Keratinocyte (primary cell): ENCODE measurements at regions not wholly inside any gene's neighbourhood (a gene's known extent, or its start where the extent isn't known, plus 50 kb on each side); places are given as distances from the start of the nearest gene placed in this dataset.

ENCODE experiments used
- DNase-seq: peaks from one replicate; pipeline ENCODE4 v3.0.0-alpha.2; 2011; ENCODE audit warnings: low read depth, missing footprints, low spot score
- FAIRE-seq: peaks from 2 replicates; lab custom pipeline; 2011; peaks lifted over from hg19 to GRCh38; lab: Jason Lieb, UNC
- H2AFZ ChIP-seq: 2 replicates; pipeline ENCODE4 v1.6.0; 2012; ENCODE audit warnings: low read length, control low read depth, inconsistent platforms; ENCODE audit not compliant: control insufficient read depth
- H3K27ac ChIP-seq: 2 replicates; pipeline ENCODE4 v1.5.1; 2011; ENCODE audit warnings: low read length; ENCODE audit not compliant: control insufficient read depth, insufficient read depth
- H3K27me3 ChIP-seq: 3 replicates; pipeline ENCODE4 v1.6.0; 2011; ENCODE audit warnings: low read length; ENCODE audit not compliant: control insufficient read depth, insufficient read depth; ENCODE audit errors: extremely low read depth
- H3K36me3 ChIP-seq, 2 experiments: 2 replicates in 1 of 2; 3 replicates in 1 of 2; pipeline ENCODE4 v1.5.1; 2011; ENCODE audit warnings: low read length in 2 of 2, mild to moderate bottlenecking in 1 of 2; ENCODE audit not compliant: control insufficient read depth in 2 of 2, insufficient read depth in 2 of 2; ENCODE audit errors: extremely low read depth in 1 of 2
- H3K4me1 ChIP-seq: 3 replicates; pipeline ENCODE4 v1.5.1; 2011; ENCODE audit warnings: low read length; ENCODE audit not compliant: control insufficient read depth, insufficient read depth; ENCODE audit errors: extremely low read depth
- H3K4me2 ChIP-seq: 3 replicates; pipeline ENCODE4 v1.6.0; 2011; ENCODE audit warnings: low read depth, low read length; ENCODE audit not compliant: control insufficient read depth, insufficient read depth; ENCODE audit errors: extremely low read depth
- H3K4me3 ChIP-seq, 3 experiments: fragments of 200-600 bp in 1 of 3; sonication (generic) in 1 of 3; 2 replicates in 2 of 3; 3 replicates in 1 of 3; pipeline ENCODE4 v1.5.1; 2011 to 2016; ENCODE audit warnings: low read length in 3 of 3, mild to moderate bottlenecking in 3 of 3, control low read depth in 2 of 3, inconsistent platforms in 1 of 3, low read depth in 1 of 3, mixed read lengths in 1 of 3, mixed run types in 1 of 3, moderate library complexity in 1 of 3; ENCODE audit not compliant: control insufficient read depth in 2 of 3, insufficient read depth in 2 of 3; ENCODE audit errors: extremely low read depth in 1 of 3
- H3K79me2 ChIP-seq: 2 replicates; pipeline ENCODE4 v1.6.0; 2012; ENCODE audit warnings: low read length; ENCODE audit not compliant: control insufficient read depth, insufficient read depth
- H3K9ac ChIP-seq: 3 replicates; pipeline ENCODE4 v1.6.0; 2011; ENCODE audit warnings: low read length; ENCODE audit not compliant: control insufficient read depth, insufficient read depth; ENCODE audit errors: extremely low read depth
- H3K9me1 ChIP-seq: 3 replicates; pipeline ENCODE4 v1.6.0; 2011; ENCODE audit warnings: low read length; ENCODE audit not compliant: control insufficient read depth, insufficient read depth; ENCODE audit errors: extremely low read depth
- H3K9me3 ChIP-seq: 2 replicates; pipeline ENCODE4 v1.5.1; 2012; ENCODE audit warnings: low read depth, low read length; ENCODE audit not compliant: control insufficient read depth
- H4K20me1 ChIP-seq: 3 replicates; pipeline ENCODE4 v1.6.0; 2011; ENCODE audit warnings: low read length; ENCODE audit not compliant: control insufficient read depth, insufficient read depth; ENCODE audit errors: extremely low read depth
- CTCF ChIP-seq, 3 experiments: IDR thresholded peaks in 1 of 3; conservative IDR thresholded peaks in 1 of 3; optimal IDR thresholded peaks in 1 of 3; 2 replicates in 2 of 3; 3 replicates in 1 of 3; pipeline versions ENCODE3 to v1.5.1; 2011; ENCODE audit warnings: low read length in 3 of 3, mild to moderate bottlenecking in 3 of 3, moderate library complexity in 2 of 3, control low read depth in 1 of 3, inconsistent platforms in 1 of 3; ENCODE audit not compliant: insufficient read depth in 2 of 3; ENCODE audit errors: extremely low read depth in 1 of 3
- EZH2 ChIP-seq: IDR thresholded peaks from one replicate; pipeline ENCODE4 v1.6.1; 2012; ENCODE audit warnings: inconsistent platforms, mild to moderate bottlenecking, low read length, moderate library complexity
- dilution Hi-C: fragments of 300-500 bp; cut with MboI; formaldehyde crosslinking; loops from one replicate; pipeline ENCODE4 v1.7.0; 2020; ENCODE audit warnings: low sequenced_read_pairs; ENCODE audit not compliant: extremely low pct_ligation_motif_present

GRCh38 chr12:75782069-75782581 is 249.5 kb downstream of the PHLDA1 start:
- no peak for DNase-seq
- H3K4me2 ChIP-seq: no peak overlapping the region
- H3K27ac ChIP-seq: peak overlapping the region; percentile 53
- TF ChIP-seq EZH2 (no peak), CTCF (optimal IDR thresholded peaks at IDR 0.05 in 1 of 3, IDR thresholded peaks at IDR 0.05 in 1 of 3, conservative IDR thresholded peaks at IDR 0.05 in 1 of 3; ENCODE audit: extremely low read depth in 1 of 3, insufficient read depth in 2 of 3, low read length in 3 of 3) (no peak)
- dilution Hi-C loops: no loop called here
- no peaks in the 10 kb centered on the region for H3K9me1 ChIP-seq
- peaks cover 4 to 7% of the 10 kb centered on the region in 2 experiments for H3K36me3 ChIP-seq
- H4K20me1 ChIP-seq: no peaks in the 10 kb centered on the region
- peaks cover 48% of the 10 kb centered on the region for H3K4me1 ChIP-seq
- H3K4me3 ChIP-seq: no peak overlapping the region
- H3K9me3 ChIP-seq: no peaks in the 10 kb centered on the region
- no peak overlapping the region for H2AFZ ChIP-seq
- H3K79me2 ChIP-seq: no peaks in the 10 kb centered on the region
- FAIRE-seq: no peak
- H3K9ac ChIP-seq: no peak overlapping the region
- H3K27me3 ChIP-seq: no peaks in the 10 kb centered on the region

GRCh38 chr12:75781532-75782046 is 250.0 kb downstream of the PHLDA1 start:
- no peak for TF ChIP-seq EZH2
- TF ChIP-seq CTCF (optimal IDR thresholded peaks at IDR 0.05 in 1 of 3, IDR thresholded peaks at IDR 0.05 in 1 of 3, conservative IDR thresholded peaks at IDR 0.05 in 1 of 3; ENCODE audit: extremely low read depth in 1 of 3, insufficient read depth in 2 of 3, low read length in 3 of 3): no peak

More at GRCh38 chr12:75781532-75782046, 250.0 kb downstream of the PHLDA1 start:
- no peaks in the 10 kb centered on the region for H3K9me1 ChIP-seq
- FAIRE-seq: peak; percentile 69
- peak overlapping the region; percentile 48 for H3K9ac ChIP-seq
- H3K4me3 ChIP-seq: no peak overlapping the region
- H3K4me2 ChIP-seq: peak overlapping the region; percentile 45
- no peak overlapping the region for H2AFZ ChIP-seq
- H3K9me3 ChIP-seq: no peaks in the 10 kb centered on the region
- peaks cover 4 to 7% of the 10 kb centered on the region in 2 experiments for H3K36me3 ChIP-seq
- H3K79me2 ChIP-seq: no peaks in the 10 kb centered on the region
- no peaks in the 10 kb centered on the region for H3K27me3 ChIP-seq
- DNase-seq: peak; percentile 87
- H3K4me1 ChIP-seq: peaks cover 43% of the 10 kb centered on the region
- H4K20me1 ChIP-seq: no peaks in the 10 kb centered on the region
- H3K27ac ChIP-seq: peak overlapping the region; percentile 85
- dilution Hi-C loops: no loop called here
